ENCODE measurements at regions not wholly inside any gene's neighbourhood (a gene's known extent, or its start where the extent isn't known, plus 50 kb on each side); places are given as distances from the start of the nearest gene placed in this dataset.

DNA sequence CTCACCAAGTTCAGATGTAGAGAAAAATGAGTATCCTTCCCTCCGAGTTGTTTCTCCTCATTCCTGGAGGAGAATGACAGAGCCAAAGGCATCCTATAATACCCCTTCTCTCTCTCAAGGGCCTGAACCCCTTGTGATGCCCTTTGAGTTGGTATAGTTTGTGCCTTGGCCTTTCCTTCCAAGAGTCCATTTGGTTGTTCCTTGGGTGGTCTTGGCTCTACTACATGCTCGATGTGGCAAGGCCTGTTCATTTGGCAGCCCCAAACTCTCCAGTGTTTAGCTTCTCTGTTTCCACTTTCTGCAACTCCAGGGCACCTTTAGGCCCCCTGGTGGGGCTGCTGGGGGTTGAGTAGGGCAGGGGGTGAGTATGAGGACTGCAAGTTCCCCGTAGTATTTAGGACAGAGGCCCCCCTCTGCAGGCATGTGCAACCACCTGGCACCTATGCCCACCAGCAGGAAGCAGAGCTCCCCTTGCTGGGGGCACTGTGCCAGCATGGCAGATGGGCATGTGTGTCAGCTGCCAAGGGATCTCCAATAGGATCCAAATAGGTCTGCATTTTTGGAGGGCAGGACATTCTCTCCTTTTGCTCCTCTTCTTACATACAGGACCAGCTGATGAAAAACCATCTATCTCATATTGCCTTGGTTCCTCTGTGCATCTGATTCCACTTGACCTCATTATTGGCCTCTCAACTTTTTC is 217.2 kb upstream of the CADM1 start:
- intact Hi-C loops (cut with micrococcal nuclease; ENCODE audit: unreplicated experiment): no loop called here
- Mint-ChIP-seq H3K4me3 (ENCODE audit: unreplicated experiment) (no peak overlapping the region), H3K36me3 (ENCODE audit: insufficient read depth, unreplicated experiment) (no peaks in the 10 kb centered on the region), H3K9me3 (ENCODE audit: unreplicated experiment) (no peaks in the 10 kb centered on the region), H3K4me1 (ENCODE audit: low read depth, unreplicated experiment) (no peaks in the 10 kb centered on the region), H3K27ac (ENCODE audit: unreplicated experiment) (no peak overlapping the region), H3K27me3 (ENCODE audit: insufficient read depth, unreplicated experiment) (peaks cover 4% of the 10 kb centered on the region)
- no peaks in the 10 kb centered on the region for H3K27me3 ChIP-seq (replicated peaks; ENCODE audit: control insufficient read depth, insufficient read depth, low read length)
- H3K36me3 ChIP-seq (ENCODE audit: control insufficient read depth, insufficient read depth, low read length): no peaks in the 10 kb centered on the region
- H3K9me3 ChIP-seq: peaks cover 6% of the 10 kb centered on the region; the same call in 1 of the 2 replicates
- TF ChIP-seq, protein P1, sequence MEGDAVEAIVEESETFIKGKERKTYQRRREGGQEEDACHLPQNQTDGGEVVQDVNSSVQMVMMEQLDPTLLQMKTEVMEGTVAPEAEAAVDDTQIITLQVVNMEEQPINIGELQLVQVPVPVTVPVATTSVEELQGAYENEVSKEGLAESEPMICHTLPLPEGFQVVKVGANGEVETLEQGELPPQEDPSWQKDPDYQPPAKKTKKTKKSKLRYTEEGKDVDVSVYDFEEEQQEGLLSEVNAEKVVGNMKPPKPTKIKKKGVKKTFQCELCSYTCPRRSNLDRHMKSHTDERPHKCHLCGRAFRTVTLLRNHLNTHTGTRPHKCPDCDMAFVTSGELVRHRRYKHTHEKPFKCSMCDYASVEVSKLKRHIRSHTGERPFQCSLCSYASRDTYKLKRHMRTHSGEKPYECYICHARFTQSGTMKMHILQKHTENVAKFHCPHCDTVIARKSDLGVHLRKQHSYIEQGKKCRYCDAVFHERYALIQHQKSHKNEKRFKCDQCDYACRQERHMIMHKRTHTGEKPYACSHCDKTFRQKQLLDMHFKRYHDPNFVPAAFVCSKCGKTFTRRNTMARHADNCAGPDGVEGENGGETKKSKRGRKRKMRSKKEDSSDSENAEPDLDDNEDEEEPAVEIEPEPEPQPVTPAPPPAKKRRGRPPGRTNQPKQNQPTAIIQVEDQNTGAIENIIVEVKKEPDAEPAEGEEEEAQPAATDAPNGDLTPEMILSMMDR (IDR thresholded peaks at IDR 0.05; ENCODE audit: insufficient read depth in 1 of 2, low read depth in 1 of 2, low read length in 1 of 2, severe bottlenecking in 1 of 2, unreplicated experiment in 1 of 2): no peak
- ChIA-PET CTCF (interaction anchor here (0.9 kb wide), 1 partner anchor 173 kb away, joined by 3 read pairs; no protein-coding TSS in a partner anchor), POLR2A (no interaction called here)
- H3K4me3 ChIP-seq (ENCODE audit: low read depth, low read length): no peak overlapping the region
- BruUV-seq (replicated peaks): no TSS peak
- DNase-seq: no peak
- H3K4me1 ChIP-seq: no peaks in the 10 kb centered on the region

- H3K4me3 Mint-ChIP-seq (ENCODE audit: unreplicated experiment): no peak overlapping the region
- POLR2A ChIA-PET: no interaction called here
- peaks cover 2% of the 10 kb centered on the region for H3K4me1 Mint-ChIP-seq (ENCODE audit: low read depth, unreplicated experiment)
- peaks cover 6% of the 10 kb centered on the region; the same call in 1 of the 2 replicates for H3K9me3 ChIP-seq
- no peaks in the 10 kb centered on the region for H3K36me3 ChIP-seq (ENCODE audit: control insufficient read depth, insufficient read depth, low read length)
- H3K4me1 ChIP-seq: peaks cover 6% of the 10 kb centered on the region; the same call in 1 of the 2 replicates
- H3K9me3 Mint-ChIP-seq (ENCODE audit: unreplicated experiment): no peaks in the 10 kb centered on the region
- no peaks in the 10 kb centered on the region for H3K27me3 ChIP-seq (replicated peaks; ENCODE audit: control insufficient read depth, insufficient read depth, low read length)
- no peak overlapping the region for H3K27ac Mint-ChIP-seq (ENCODE audit: unreplicated experiment)
- peaks cover 4% of the 10 kb centered on the region for H3K27me3 Mint-ChIP-seq (ENCODE audit: insufficient read depth, unreplicated experiment)
- TF ChIP-seq, protein P1 (IDR thresholded peaks at IDR 0.05; ENCODE audit: insufficient read depth in 1 of 2, low read depth in 1 of 2, low read length in 1 of 2, severe bottlenecking in 1 of 2, unreplicated experiment in 1 of 2): no peak
- CTCF ChIA-PET: interaction anchor here (0.9 kb wide), 1 partner anchor 172 kb away, joined by 3 read pairs; no protein-coding TSS in a partner anchor
- intact Hi-C loops (cut with micrococcal nuclease; ENCODE audit: unreplicated experiment): no loop called here
- no peaks in the 10 kb centered on the region for H3K36me3 Mint-ChIP-seq (ENCODE audit: insufficient read depth, unreplicated experiment)
- no peak for DNase-seq
- no peak overlapping the region for H3K4me3 ChIP-seq (ENCODE audit: low read depth, low read length)
- no TSS peak for BruUV-seq (replicated peaks)
Measured at GRCh38 chr11:115720602-115721245, 216.5 kb upstream of the CADM1 start.

GRCh38 chr11:115718945-115719344 is 214.7 kb upstream of the CADM1 start:
- no peaks in the 10 kb centered on the region for H3K9me3 Mint-ChIP-seq (ENCODE audit: unreplicated experiment)
- no peaks in the 10 kb centered on the region for H3K9me3 ChIP-seq
- intact Hi-C loops (cut with micrococcal nuclease; ENCODE audit: unreplicated experiment): no loop called here
- no peaks in the 10 kb centered on the region for H3K27me3 ChIP-seq (replicated peaks; ENCODE audit: control insufficient read depth, insufficient read depth, low read length)
- peaks cover 4% of the 10 kb centered on the region for H3K27me3 Mint-ChIP-seq (ENCODE audit: insufficient read depth, unreplicated experiment)
- peaks cover 12% of the 10 kb centered on the region for H3K4me1 Mint-ChIP-seq (ENCODE audit: low read depth, unreplicated experiment)
- ChIA-PET CTCF (no interaction called here), POLR2A (no interaction called here)
- DNase-seq: no peak
- no peak overlapping the region for H3K4me3 Mint-ChIP-seq (ENCODE audit: unreplicated experiment)
- no peaks in the 10 kb centered on the region for H3K36me3 Mint-ChIP-seq (ENCODE audit: insufficient read depth, unreplicated experiment)
- no peak overlapping the region for H3K27ac Mint-ChIP-seq (ENCODE audit: unreplicated experiment)
- no TSS peak for BruUV-seq (replicated peaks)
- H3K4me1 ChIP-seq: peaks cover 16% of the 10 kb centered on the region
- no peaks in the 10 kb centered on the region for H3K36me3 ChIP-seq (ENCODE audit: control insufficient read depth, insufficient read depth, low read length)
- TF ChIP-seq, protein P1 (IDR thresholded peaks at IDR 0.05; ENCODE audit: insufficient read depth in 1 of 2, low read depth in 1 of 2, low read length in 1 of 2, severe bottlenecking in 1 of 2, unreplicated experiment in 1 of 2): no peak
- H3K4me3 ChIP-seq (ENCODE audit: low read depth, low read length): no peak overlapping the region

All from Caco-2 (cell line).